ENCODE measurements at regions not wholly inside any gene's neighbourhood (a gene's known extent, or its start where the extent isn't known, plus 50 kb on each side); places are given as distances from the start of the nearest gene placed in this dataset.

DNA sequence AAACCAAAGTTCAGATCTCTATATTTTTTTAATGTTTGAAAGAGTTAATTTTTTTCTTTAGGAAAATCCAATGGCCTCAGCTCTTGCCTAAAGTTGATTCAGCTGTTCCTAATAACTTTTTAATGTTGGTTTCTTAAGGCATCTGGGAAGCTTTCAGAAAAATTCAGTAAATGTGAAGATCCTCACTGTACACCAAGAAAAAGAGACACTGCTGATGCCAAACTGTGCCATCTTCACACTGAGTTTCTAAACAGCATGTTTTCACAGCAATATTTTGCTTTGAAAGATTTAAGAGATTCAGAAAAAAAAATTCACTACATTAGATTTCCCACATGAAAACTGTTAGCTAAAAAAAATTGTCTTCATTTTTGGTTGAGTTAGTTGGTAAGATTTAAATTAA lies 249.4 kb downstream of the NEBL start:
- no peak overlapping the region for H3K4me3 ChIP-seq (ENCODE audit: low read depth, low read length)
- TF ChIP-seq, protein P1, sequence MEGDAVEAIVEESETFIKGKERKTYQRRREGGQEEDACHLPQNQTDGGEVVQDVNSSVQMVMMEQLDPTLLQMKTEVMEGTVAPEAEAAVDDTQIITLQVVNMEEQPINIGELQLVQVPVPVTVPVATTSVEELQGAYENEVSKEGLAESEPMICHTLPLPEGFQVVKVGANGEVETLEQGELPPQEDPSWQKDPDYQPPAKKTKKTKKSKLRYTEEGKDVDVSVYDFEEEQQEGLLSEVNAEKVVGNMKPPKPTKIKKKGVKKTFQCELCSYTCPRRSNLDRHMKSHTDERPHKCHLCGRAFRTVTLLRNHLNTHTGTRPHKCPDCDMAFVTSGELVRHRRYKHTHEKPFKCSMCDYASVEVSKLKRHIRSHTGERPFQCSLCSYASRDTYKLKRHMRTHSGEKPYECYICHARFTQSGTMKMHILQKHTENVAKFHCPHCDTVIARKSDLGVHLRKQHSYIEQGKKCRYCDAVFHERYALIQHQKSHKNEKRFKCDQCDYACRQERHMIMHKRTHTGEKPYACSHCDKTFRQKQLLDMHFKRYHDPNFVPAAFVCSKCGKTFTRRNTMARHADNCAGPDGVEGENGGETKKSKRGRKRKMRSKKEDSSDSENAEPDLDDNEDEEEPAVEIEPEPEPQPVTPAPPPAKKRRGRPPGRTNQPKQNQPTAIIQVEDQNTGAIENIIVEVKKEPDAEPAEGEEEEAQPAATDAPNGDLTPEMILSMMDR (IDR thresholded peaks at IDR 0.05; ENCODE audit: low read depth, low read length, missing control alignments): no peak
- no peak for DNase-seq (ENCODE audit: low read depth)
- in situ Hi-C loops (cut with HindIII; ENCODE audit: low sequenced_read_pairs): no loop called here

DNA sequence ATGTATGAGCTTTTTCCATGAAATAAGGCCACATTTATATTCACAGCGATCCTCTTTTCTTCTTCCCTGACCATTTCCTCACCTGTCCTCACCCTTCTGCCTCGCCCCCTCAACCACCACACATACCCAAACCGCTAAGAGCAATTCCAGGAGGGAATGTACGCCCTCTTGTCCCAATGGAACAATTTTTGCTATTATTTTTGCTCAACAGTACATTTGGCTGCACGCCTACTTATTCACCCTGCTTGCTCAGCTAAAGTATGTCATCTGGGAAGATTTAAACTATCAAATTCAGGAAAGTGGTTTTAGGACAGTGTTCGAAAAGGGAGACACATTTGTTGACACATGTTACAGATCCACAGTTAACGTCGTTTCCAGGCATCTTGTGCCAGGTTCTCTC lies 252.7 kb downstream of the NEBL start:
- DNase-seq (ENCODE audit: low read depth): no peak
- in situ Hi-C loops (cut with HindIII; ENCODE audit: low sequenced_read_pairs): no loop called here
- H3K4me3 ChIP-seq (ENCODE audit: low read depth, low read length): no peak overlapping the region
- TF ChIP-seq, protein P1 (IDR thresholded peaks at IDR 0.05; ENCODE audit: low read depth, low read length, missing control alignments): no peak

DNA sequence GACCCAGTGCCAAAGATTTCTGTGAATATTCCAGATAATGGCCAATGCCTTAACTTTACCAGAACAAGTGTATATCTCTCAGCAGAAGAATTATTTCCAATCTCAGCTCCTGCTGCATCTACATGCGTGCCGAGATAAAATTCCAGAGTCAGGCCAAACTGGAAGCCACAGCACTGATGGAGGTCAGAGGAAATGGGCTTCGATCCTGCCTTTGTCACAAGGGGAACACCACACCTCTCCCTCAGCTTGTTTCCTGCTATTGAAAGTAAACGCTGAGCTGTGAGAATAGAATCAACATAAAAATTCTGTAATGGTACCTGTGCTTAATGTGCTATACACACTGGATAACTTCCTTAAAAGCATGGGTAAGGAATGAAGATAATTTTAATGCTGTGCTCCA lies 255.5 kb downstream of the NEBL start:
- H3K4me3 ChIP-seq (ENCODE audit: low read depth, low read length): no peak overlapping the region
- DNase-seq (ENCODE audit: low read depth): no peak
- in situ Hi-C loops (cut with HindIII; ENCODE audit: low sequenced_read_pairs): no loop called here
- TF ChIP-seq, protein P1 (IDR thresholded peaks at IDR 0.05; ENCODE audit: low read depth, low read length, missing control alignments): no peak

DNA sequence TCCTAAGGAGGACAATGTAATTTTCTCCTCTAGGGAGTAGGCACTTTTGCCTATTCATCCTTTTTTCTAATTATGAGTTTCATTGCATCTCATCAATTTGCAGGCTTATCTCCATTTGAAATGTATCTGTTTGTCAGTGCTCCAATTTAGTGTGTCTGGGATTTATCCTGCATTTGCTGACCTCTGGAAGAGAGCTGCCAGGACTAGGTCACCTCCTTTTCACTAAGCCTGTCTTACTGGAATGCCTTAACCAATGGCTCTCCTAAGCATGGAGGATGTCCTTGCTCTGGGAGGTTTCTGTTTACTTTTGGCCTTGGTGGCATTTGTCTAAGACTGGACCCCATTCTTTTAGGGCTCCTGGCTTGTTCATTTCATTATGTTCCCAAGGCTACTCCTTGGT lies 261.5 kb downstream of the NEBL start:
- no peak overlapping the region for H3K4me3 ChIP-seq (ENCODE audit: low read depth, low read length)
- no peak for DNase-seq (ENCODE audit: low read depth)
- in situ Hi-C loops (cut with HindIII; ENCODE audit: low sequenced_read_pairs): no loop called here
- TF ChIP-seq, protein P1 (IDR thresholded peaks at IDR 0.05; ENCODE audit: low read depth, low read length, missing control alignments): no peak

DNA sequence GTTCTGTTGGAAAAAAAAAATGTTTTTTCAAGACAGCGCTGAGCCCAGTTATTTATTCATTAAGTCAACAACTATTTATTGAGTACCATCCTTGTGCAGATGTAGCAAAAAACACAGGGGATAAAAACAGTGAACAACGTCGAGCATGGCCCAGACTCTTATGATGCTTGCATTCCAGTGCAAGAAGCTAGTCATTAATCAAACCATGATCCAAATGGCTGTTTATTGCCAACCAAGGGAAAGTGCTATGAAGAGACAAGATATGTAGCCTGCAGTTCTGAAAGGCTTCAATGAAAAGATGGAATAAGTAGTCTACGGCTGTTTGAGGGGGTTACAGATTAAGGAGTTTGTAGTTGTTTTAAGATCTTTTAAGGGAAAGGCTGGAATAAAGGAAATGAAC lies 262.3 kb downstream of the NEBL start:
- TF ChIP-seq, protein P1 (IDR thresholded peaks at IDR 0.05; ENCODE audit: low read depth, low read length, missing control alignments): no peak
- DNase-seq (ENCODE audit: low read depth): no peak
- no peak overlapping the region for H3K4me3 ChIP-seq (ENCODE audit: low read depth, low read length)
- in situ Hi-C loops (cut with HindIII; ENCODE audit: low sequenced_read_pairs): no loop called here

GRCh38 chr10:20633714-20634113 lies 263.4 kb downstream of the NEBL start:
- TF ChIP-seq, protein P1 (IDR thresholded peaks at IDR 0.05; ENCODE audit: low read depth, low read length, missing control alignments): no peak
- in situ Hi-C loops (cut with HindIII; ENCODE audit: low sequenced_read_pairs): no loop called here
- no peak for DNase-seq (ENCODE audit: low read depth)

DNA sequence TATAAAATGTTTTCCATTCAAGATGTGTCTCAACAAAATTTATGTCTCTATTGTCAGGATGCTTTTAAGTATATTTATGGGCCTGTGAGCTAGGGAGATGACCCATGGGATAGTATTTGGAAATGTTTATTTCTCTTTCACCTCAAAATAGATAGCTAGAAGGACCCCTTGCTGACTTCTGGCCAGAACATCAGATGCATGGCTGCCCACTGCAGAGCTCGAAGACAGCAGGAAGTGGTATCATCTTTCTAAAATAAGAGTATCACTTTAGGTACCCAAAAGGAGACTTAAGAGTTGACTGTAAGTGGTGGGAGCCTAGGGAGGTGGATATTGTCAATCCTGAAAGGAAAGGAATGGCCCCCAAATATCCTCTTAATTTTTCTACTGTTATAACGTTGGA lies 264.4 kb downstream of the NEBL start:
- in situ Hi-C loops (cut with HindIII; ENCODE audit: low sequenced_read_pairs): no loop called here

More at GRCh38 chr10:20633714-20634113, 263.4 kb downstream of the NEBL start:
- H3K4me3 ChIP-seq (ENCODE audit: low read depth, low read length): no peak overlapping the region

More for the DNA sequence above, 264.4 kb downstream of the NEBL start:
- DNase-seq (ENCODE audit: low read depth): no peak
- TF ChIP-seq, protein P1 (IDR thresholded peaks at IDR 0.05; ENCODE audit: low read depth, low read length, missing control alignments): no peak
- H3K4me3 ChIP-seq (ENCODE audit: low read depth, low read length): no peak overlapping the region
